K562 (cell line): ENCODE measurements at regions not wholly inside any gene's neighbourhood (a gene's known extent, or its start where the extent isn't known, plus 50 kb on each side); places are given as distances from the start of the nearest gene placed in this dataset.

Experiments used
- CHD1 ChIP-seq: fragments of 200-600 bp; sonication (generic); IDR thresholded peaks from one replicate; pipeline ENCODE4 v1.6.1; 2012; ENCODE audit warnings: mild to moderate bottlenecking, moderate library complexity, low read length, inconsistent platforms
- CHD2 ChIP-seq: IDR thresholded peaks from 2 replicates; pipeline ENCODE4 v1.6.1; 2011; ENCODE audit warnings: low read depth, low read length
- CREM ChIP-seq: IDR thresholded peaks from 2 replicates; pipeline ENCODE4 v1.6.1; 2014; ENCODE audit warnings: antibody characterized with exemption, low read depth
- ILK ChIP-seq: fragments of 450-650 bp; IDR thresholded peaks from 2 replicates; pipeline ENCODE4 v1.6.1; 2016; ENCODE audit warnings: missing genetic modification characterization, low read depth, mild to moderate bottlenecking, missing compliant biosample characterization, moderate library complexity, borderline replicate concordance
- JUN ChIP-seq, 2 experiments: sonication (generic) in 1 of 2; formaldehyde crosslinking in 1 of 2; IDR thresholded peaks; 2 replicates each; pipeline versions ENCODE4 v1.6.1 to v1.8.0; 2012 to 2022; ENCODE audit warnings: borderline replicate concordance in 2 of 2, mild to moderate bottlenecking in 2 of 2, improper control_type of control experiment in 1 of 2, low read depth in 1 of 2, low read length in 1 of 2, missing genetic modification reagents in 1 of 2
- L3MBTL2 ChIP-seq: fragments of 450-650 bp; IDR thresholded peaks from 2 replicates; pipeline ENCODE4 v1.6.1; 2016; ENCODE audit warnings: mild to moderate bottlenecking, moderate library complexity
- MAZ ChIP-seq, 2 experiments: fragments of 450-650 bp in 1 of 2; sonication (generic) in 1 of 2; formaldehyde crosslinking; IDR thresholded peaks in 1 of 2; conservative IDR thresholded peaks in 1 of 2; 2 replicates each; pipeline versions ENCODE4 v1.4.0 to v1.5.0; 2020; ENCODE audit warnings: mild to moderate bottlenecking in 1 of 2, missing genetic modification reagents in 1 of 2
- PML ChIP-seq: IDR thresholded peaks from 2 replicates; pipeline ENCODE4 v1.6.1; 2012; ENCODE audit warnings: low read length, inconsistent platforms
- PRPF4 ChIP-seq: fragments of 200-400 bp; formaldehyde crosslinking; IDR thresholded peaks from one replicate; pipeline ENCODE4 v1.6.1; 2017; ENCODE audit warnings: low read length, low read depth, mild to moderate bottlenecking; ENCODE audit not compliant: insufficient read depth, poor library complexity, severe bottlenecking
- RBFOX2 ChIP-seq: fragments of 200-400 bp; formaldehyde crosslinking; IDR thresholded peaks from 2 replicates; pipeline ENCODE4 v1.6.1; 2017; ENCODE audit warnings: low read depth, mild to moderate bottlenecking, low read length, moderate library complexity
- SMAD3 ChIP-seq: fragments of 450-650 bp; formaldehyde crosslinking; conservative IDR thresholded peaks from 2 replicates; pipeline ENCODE4 v1.4.0; 2020; ENCODE audit warnings: mild to moderate bottlenecking
- SUPT5H ChIP-seq: fragments of 450-650 bp; IDR thresholded peaks from 2 replicates; pipeline ENCODE4 v1.6.1; 2016
- TBL1XR1 ChIP-seq, 2 experiments: IDR thresholded peaks; 2 replicates each; pipeline ENCODE4 v1.6.1; 2012; ENCODE audit warnings: improper control_type of control experiment in 2 of 2, low read length in 2 of 2, mild to moderate bottlenecking in 1 of 2
- ZBTB17 ChIP-seq: fragments of 450-650 bp; formaldehyde crosslinking; IDR thresholded peaks from 2 replicates; pipeline ENCODE4 v1.4.0; 2020; ENCODE audit warnings: mild to moderate bottlenecking
- ZKSCAN1 ChIP-seq: fragments of 150-350 bp; IDR thresholded peaks from 2 replicates; pipeline ENCODE4 v1.6.1; 2016; ENCODE audit warnings: low read depth, low read length
- ZNF212 ChIP-seq: fragments of 450-650 bp; formaldehyde crosslinking; IDR thresholded peaks from 2 replicates; pipeline ENCODE4 v1.4.0; 2020; ENCODE audit warnings: mild to moderate bottlenecking
- ZNF717 ChIP-seq: fragments of 250-450 bp; sonication (Bioruptor Pico); IDR thresholded peaks from 2 replicates; pipeline ENCODE4 v1.5.0; 2021
- TF ChIP-seq, protein P1 (sequence below), 2 experiments: IDR thresholded peaks; 2 replicates each; pipeline ENCODE4 v1.6.1; 2011; ENCODE audit warnings: borderline replicate concordance in 1 of 2, control low read depth in 1 of 2, low read depth in 1 of 2, low read length in 1 of 2, mild to moderate bottlenecking in 1 of 2, mixed read lengths in 1 of 2, moderate library complexity in 1 of 2; ENCODE audit not compliant: insufficient read depth in 1 of 2, insufficient read length in 1 of 2, poor library complexity in 1 of 2, severe bottlenecking in 1 of 2; ENCODE audit errors: extremely low read depth in 1 of 2
- TF ChIP-seq, protein P2 (sequence below): fragments of 250-450 bp; sonication (Bioruptor Pico); IDR thresholded peaks from 2 replicates; pipeline ENCODE4 v1.5.0; 2022; ENCODE audit warnings: mild to moderate bottlenecking
- TF ChIP-seq, protein P3 (sequence below): fragments of 450-650 bp; formaldehyde crosslinking; IDR thresholded peaks from 2 replicates; pipeline ENCODE4 v1.4.0; 2020; ENCODE audit warnings: mild to moderate bottlenecking, moderate library complexity

DNA sequence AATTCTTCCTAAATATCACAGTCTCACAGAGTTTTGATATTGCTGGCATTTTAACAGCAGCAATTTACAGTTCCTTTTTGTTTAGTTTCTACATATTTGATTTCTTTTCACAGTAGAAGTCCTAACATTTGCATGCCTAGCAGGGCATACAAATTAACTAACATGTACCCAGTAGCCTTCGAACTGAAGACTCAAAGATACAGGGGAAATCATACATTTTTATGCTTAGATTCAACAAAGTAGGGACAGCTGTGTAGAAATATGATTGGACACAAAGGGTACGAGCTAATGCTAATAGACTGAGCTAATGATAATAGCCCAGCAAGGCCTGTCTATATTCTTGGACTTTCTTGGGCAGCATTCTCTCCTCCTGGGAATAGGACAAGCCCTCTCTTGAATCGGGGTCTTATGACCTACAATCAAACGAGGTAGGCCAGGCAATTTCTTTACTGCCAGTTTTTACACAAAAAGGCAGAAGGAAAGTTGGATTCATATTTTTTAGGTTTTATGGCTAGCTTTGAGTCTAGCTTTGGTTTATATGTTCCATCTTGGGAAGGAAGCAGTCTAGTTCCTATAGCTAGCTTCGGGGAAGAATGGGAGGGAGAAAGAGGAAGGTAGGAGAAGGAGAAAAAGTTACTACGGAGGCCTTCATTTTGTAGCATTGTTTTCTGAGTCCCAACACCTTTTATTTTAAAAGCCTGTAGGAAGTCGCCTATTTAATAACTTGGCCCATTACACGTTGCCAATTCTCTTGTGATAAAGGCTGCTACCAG, 115.8 kb downstream of the HFE start (continued):
- TF ChIP-seq CREM (no peak), ZNF717 (CRISPR knock-in tag) (0 out of 2 replicates have a peak, but pooled peaks have one; percentile 32), CHD2 (no peak), PRPF4 (no peak), ILK (no peak), TBL1XR1 (IDR thresholded peaks at IDR 0.05; ENCODE audit: low read length in 2 of 2) (0 out of 4 replicates have a peak, but pooled peaks of 1 of the 2 experiments have one; percentile 6), RBFOX2 (0 out of 2 replicates have a peak, but pooled peaks have one; percentile 2), ZKSCAN1 (0 out of 2 replicates have a peak, but pooled peaks have one; percentile 30), SUPT5H (peak; percentile 46; the same call in 1 of the 2 replicates), ZBTB17 (CRISPR knock-in tag) (0 out of 2 replicates have a peak, but pooled peaks have one; percentile 14), CHD1 (peak; percentile 77), L3MBTL2 (no peak), PML (0 out of 2 replicates have a peak, but pooled peaks have one; percentile 15), JUN (IDR thresholded peaks at IDR 0.05; ENCODE audit: borderline replicate concordance, low read depth, low read length) (no peak), JUN (CRISPR knock-in tag; IDR thresholded peaks at IDR 0.05; ENCODE audit: borderline replicate concordance) (no peak), SMAD3 (CRISPR knock-in tag) (0 out of 2 replicates have a peak, but pooled peaks have one; percentile 6), ZNF212 (0 out of 2 replicates have a peak, but pooled peaks have one; percentile 21), MAZ (CRISPR knock-in tag; conservative IDR thresholded peaks at IDR 0.05 in 1 of 2, IDR thresholded peaks at IDR 0.05 in 1 of 2) (peak; percentile 14 to 29; a peak in 1 of 4 replicates)
- TF ChIP-seq, protein P1, sequence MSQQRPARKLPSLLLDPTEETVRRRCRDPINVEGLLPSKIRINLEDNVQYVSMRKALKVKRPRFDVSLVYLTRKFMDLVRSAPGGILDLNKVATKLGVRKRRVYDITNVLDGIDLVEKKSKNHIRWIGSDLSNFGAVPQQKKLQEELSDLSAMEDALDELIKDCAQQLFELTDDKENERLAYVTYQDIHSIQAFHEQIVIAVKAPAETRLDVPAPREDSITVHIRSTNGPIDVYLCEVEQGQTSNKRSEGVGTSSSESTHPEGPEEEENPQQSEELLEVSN (IDR thresholded peaks at IDR 0.05; ENCODE audit: borderline replicate concordance in 1 of 2, extremely low read depth in 1 of 2, insufficient read depth in 1 of 2, insufficient read length in 1 of 2, low read depth in 1 of 2, low read length in 1 of 2, poor library complexity in 1 of 2, severe bottlenecking in 1 of 2) = no peak
- TF ChIP-seq, protein P2, sequence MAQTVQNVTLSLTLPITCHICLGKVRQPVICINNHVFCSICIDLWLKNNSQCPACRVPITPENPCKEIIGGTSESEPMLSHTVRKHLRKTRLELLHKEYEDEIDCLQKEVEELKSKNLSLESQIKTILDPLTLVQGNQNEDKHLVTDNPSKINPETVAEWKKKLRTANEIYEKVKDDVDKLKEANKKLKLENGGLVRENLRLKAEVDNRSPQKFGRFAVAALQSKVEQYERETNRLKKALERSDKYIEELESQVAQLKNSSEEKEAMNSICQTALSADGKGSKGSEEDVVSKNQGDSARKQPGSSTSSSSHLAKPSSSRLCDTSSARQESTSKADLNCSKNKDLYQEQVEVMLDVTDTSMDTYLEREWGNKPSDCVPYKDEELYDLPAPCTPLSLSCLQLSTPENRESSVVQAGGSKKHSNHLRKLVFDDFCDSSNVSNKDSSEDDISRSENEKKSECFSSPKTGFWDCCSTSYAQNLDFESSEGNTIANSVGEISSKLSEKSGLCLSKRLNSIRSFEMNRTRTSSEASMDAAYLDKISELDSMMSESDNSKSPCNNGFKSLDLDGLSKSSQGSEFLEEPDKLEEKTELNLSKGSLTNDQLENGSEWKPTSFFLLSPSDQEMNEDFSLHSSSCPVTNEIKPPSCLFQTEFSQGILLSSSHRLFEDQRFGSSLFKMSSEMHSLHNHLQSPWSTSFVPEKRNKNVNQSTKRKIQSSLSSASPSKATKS (CRISPR knock-in tag) = 0 out of 2 replicates have a peak, but pooled peaks have one; percentile 36
- TF ChIP-seq, protein P3, sequence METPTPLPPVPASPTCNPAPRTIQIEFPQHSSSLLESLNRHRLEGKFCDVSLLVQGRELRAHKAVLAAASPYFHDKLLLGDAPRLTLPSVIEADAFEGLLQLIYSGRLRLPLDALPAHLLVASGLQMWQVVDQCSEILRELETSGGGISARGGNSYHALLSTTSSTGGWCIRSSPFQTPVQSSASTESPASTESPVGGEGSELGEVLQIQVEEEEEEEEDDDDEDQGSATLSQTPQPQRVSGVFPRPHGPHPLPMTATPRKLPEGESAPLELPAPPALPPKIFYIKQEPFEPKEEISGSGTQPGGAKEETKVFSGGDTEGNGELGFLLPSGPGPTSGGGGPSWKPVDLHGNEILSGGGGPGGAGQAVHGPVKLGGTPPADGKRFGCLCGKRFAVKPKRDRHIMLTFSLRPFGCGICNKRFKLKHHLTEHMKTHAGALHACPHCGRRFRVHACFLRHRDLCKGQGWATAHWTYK (CRISPR knock-in tag) = peak; percentile 56; the same call in 1 of the 2 replicates
